ENCODE measurements at regions not wholly inside any gene's neighbourhood (a gene's known extent, or its start where the extent isn't known, plus 50 kb on each side); places are given as distances from the start of the nearest gene placed in this dataset.

- Mint-ChIP-seq H3K9me3 (peaks cover 0 to 4% of the 10 kb centered on the region in 2 donors), H3K36me3 (no peaks in the 10 kb centered on the region), H3K27ac (no peak overlapping the region)
- ATAC-seq (no peak), DNase-seq (ENCODE audit: low spot score in 2 of 2) (no peak)
These were observed 764.9 kb upstream of the FANCL start for GRCh38 chr2:59005836-59006615.

GRCh38 chr2:59004621-59005020 lies 763.5 kb upstream of the FANCL start:
- Mint-ChIP-seq H3K9me3 (peaks cover 0 to 4% of the 10 kb centered on the region in 2 donors), H3K36me3 (no peaks in the 10 kb centered on the region), H3K27ac (no peak overlapping the region)
- ATAC-seq (no peak), DNase-seq (ENCODE audit: low spot score in 2 of 2) (no peak)

GRCh38 chr2:59000796-59001195 lies 759.7 kb upstream of the FANCL start:
- H3K27ac Mint-ChIP-seq = no peak overlapping the region
- ATAC-seq (no peak), DNase-seq (ENCODE audit: low spot score in 2 of 2) (no peak)
- H3K36me3 Mint-ChIP-seq = no peaks in the 10 kb centered on the region
- H3K9me3 Mint-ChIP-seq = peaks cover 0 to 4% of the 10 kb centered on the region in 2 donors

GRCh38 chr2:58992062-58992706 lies 751.1 kb upstream of the FANCL start:
- H3K36me3 Mint-ChIP-seq = no peaks in the 10 kb centered on the region
- no peaks in the 10 kb centered on the region for H3K9me3 Mint-ChIP-seq
- H3K27ac Mint-ChIP-seq = no peak overlapping the region
- DNase-seq (ENCODE audit: low spot score in 2 of 2) (no peak), ATAC-seq (no peak)

GRCh38 chr2:58991357-58991756 lies 750.2 kb upstream of the FANCL start:
- no peaks in the 10 kb centered on the region for H3K9me3 Mint-ChIP-seq
- H3K36me3 Mint-ChIP-seq = no peaks in the 10 kb centered on the region
- ATAC-seq = no peak

GRCh38 chr2:58985541-58985940 lies 744.4 kb upstream of the FANCL start:
- no peak overlapping the region for H3K27ac Mint-ChIP-seq
- DNase-seq (ENCODE audit: low spot score in 2 of 2) (no peak), ATAC-seq (no peak)
- H3K36me3 Mint-ChIP-seq = no peaks in the 10 kb centered on the region
- H3K9me3 Mint-ChIP-seq = no peaks in the 10 kb centered on the region

More at GRCh38 chr2:58991357-58991756, 750.2 kb upstream of the FANCL start:
- no peak overlapping the region for H3K27ac Mint-ChIP-seq
- DNase-seq (ENCODE audit: low spot score in 2 of 2) = no peak

GRCh38 chr2:58984731-58985130 lies 743.6 kb upstream of the FANCL start:
- peak in 1 of 2 donors; percentile 20 for ATAC-seq
- Mint-ChIP-seq H3K9me3 (no peaks in the 10 kb centered on the region), H3K36me3 (no peaks in the 10 kb centered on the region), H3K27ac (no peak overlapping the region)
- DNase-seq (ENCODE audit: low spot score in 2 of 2) = no peak

- no peak for ATAC-seq
- no peaks in the 10 kb centered on the region for H3K36me3 Mint-ChIP-seq
- DNase-seq (ENCODE audit: low spot score in 2 of 2) = no peak
- H3K9me3 Mint-ChIP-seq = peaks cover 0 to 7% of the 10 kb centered on the region in 2 donors
- no peak overlapping the region for H3K27ac Mint-ChIP-seq
These were observed 742.0 kb upstream of the FANCL start for GRCh38 chr2:58983111-58983510.

GRCh38 chr2:58981237-58981636 lies 740.1 kb upstream of the FANCL start:
- Mint-ChIP-seq H3K27ac (no peak overlapping the region), H3K9me3 (peaks cover 0 to 7% of the 10 kb centered on the region in 2 donors), H3K36me3 (no peaks in the 10 kb centered on the region)
- no peak for ATAC-seq
- DNase-seq (ENCODE audit: low spot score in 2 of 2) = no peak

GRCh38 chr2:58976375-58977071 lies 735.4 kb upstream of the FANCL start:
- ATAC-seq (no peak), DNase-seq (ENCODE audit: low spot score in 2 of 2) (no peak)
- H3K36me3 Mint-ChIP-seq = no peaks in the 10 kb centered on the region
- no peak overlapping the region for H3K27ac Mint-ChIP-seq
- peaks cover 0 to 7% of the 10 kb centered on the region in 2 donors for H3K9me3 Mint-ChIP-seq

- Mint-ChIP-seq H3K9me3 (peaks cover 0 to 7% of the 10 kb centered on the region in 2 donors), H3K27ac (no peak overlapping the region), H3K36me3 (no peaks in the 10 kb centered on the region)
- ATAC-seq (no peak), DNase-seq (ENCODE audit: low spot score in 2 of 2) (no peak)
These were observed 733.8 kb upstream of the FANCL start for GRCh38 chr2:58974881-58975280.

- H3K36me3 Mint-ChIP-seq = no peaks in the 10 kb centered on the region
- no peak for ATAC-seq
- H3K27ac Mint-ChIP-seq = no peak overlapping the region
- H3K9me3 Mint-ChIP-seq = peaks cover 0 to 5% of the 10 kb centered on the region in 2 donors
- DNase-seq (ENCODE audit: low spot score in 2 of 2) = no peak
These were observed 733.3 kb upstream of the FANCL start for GRCh38 chr2:58974426-58974825.

GRCh38 chr2:58973811-58974281 lies 732.7 kb upstream of the FANCL start:
- H3K36me3 Mint-ChIP-seq = no peaks in the 10 kb centered on the region
- ATAC-seq (no peak), DNase-seq (ENCODE audit: low spot score in 2 of 2) (no peak)
- H3K27ac Mint-ChIP-seq = no peak overlapping the region
- no peaks in the 10 kb centered on the region for H3K9me3 Mint-ChIP-seq

GRCh38 chr2:58972737-58973136 lies 731.6 kb upstream of the FANCL start:
- no peaks in the 10 kb centered on the region for H3K9me3 Mint-ChIP-seq
- no peaks in the 10 kb centered on the region for H3K36me3 Mint-ChIP-seq
- ATAC-seq (no peak), DNase-seq (ENCODE audit: low spot score in 2 of 2) (no peak)
- H3K27ac Mint-ChIP-seq = no peak overlapping the region

- Mint-ChIP-seq H3K36me3 (no peaks in the 10 kb centered on the region), H3K27ac (no peak overlapping the region), H3K9me3 (no peaks in the 10 kb centered on the region)
- no peak for ATAC-seq
- no peak for DNase-seq (ENCODE audit: low spot score in 2 of 2)
These were observed 730.6 kb upstream of the FANCL start for GRCh38 chr2:58971511-58972360.

GRCh38 chr2:58970365-58970764 lies 729.2 kb upstream of the FANCL start:
- Mint-ChIP-seq H3K36me3 (no peaks in the 10 kb centered on the region), H3K9me3 (no peaks in the 10 kb centered on the region)
- no peak for ATAC-seq

More at GRCh38 chr2:58970365-58970764, 729.2 kb upstream of the FANCL start:
- H3K27ac Mint-ChIP-seq = no peak overlapping the region
- DNase-seq (ENCODE audit: low spot score in 2 of 2) = no peak
